ENCODE measurements at regions not wholly inside any gene's neighbourhood (a gene's known extent, or its start where the extent isn't known, plus 50 kb on each side); places are given as distances from the start of the nearest gene placed in this dataset.

DNA sequence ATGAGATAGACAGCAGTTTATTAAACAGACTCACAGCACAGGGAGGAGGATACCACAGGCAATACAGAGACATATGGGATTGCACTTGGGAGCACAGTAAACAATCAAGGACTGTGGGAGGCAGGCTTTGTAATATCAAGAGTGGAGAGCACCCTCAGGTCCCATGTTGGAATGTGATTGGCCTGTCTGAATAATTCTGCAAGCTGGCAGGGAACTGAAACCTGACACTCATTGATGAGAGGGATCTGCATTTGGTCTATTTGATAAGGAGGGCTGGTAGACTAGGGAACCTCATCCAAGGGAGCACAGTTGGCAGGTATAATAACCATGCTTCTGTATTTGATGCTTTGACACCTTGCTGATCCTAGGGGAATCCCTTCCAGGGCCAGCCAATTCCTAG lies 69.9 kb upstream of the PRMT6 start:
- Histone ChIP-seq H3K4me1 (ENCODE audit: control insufficient read depth, insufficient read depth, low read length) (no peaks in the 10 kb centered on the region), H3K4me3 (ENCODE audit: low read depth in 2 of 2, low read length in 2 of 2) (no peak overlapping the region), H3K27me3 (ENCODE audit: control insufficient read depth, insufficient read depth, low read length) (no peaks in the 10 kb centered on the region), H3K36me3 (ENCODE audit: control insufficient read depth, insufficient read depth, low read length) (no peaks in the 10 kb centered on the region), H3K9me3 (ENCODE audit: control insufficient read depth, insufficient read depth, low read depth, low read length) (no peaks in the 10 kb centered on the region), H3K27ac (ENCODE audit: low read length) (no peak overlapping the region)
- no peak for ATAC-seq
- DNase-seq (ENCODE audit: low read depth, low spot score) = no peak
- intact Hi-C loops (cut with micrococcal nuclease; ENCODE audit: unreplicated experiment) (no loop called here), in situ Hi-C loops (cut with HindIII; ENCODE audit: low pct_unique_long_range_greater_than_20kb, low sequenced_read_pairs) (no loop called here)
- POLR2A ChIA-PET = no interaction called here
- CTCF ChIA-PET = no interaction called here
- BruUV-seq (replicated peaks) = no TSS peak
- no peak for TF ChIP-seq POLR2AphosphoS5 (IDR thresholded peaks at IDR 0.05; ENCODE audit: low read depth, low read length)
- TF ChIP-seq SIN3A (IDR thresholded peaks at IDR 0.05; ENCODE audit: borderline replicate concordance, insufficient read depth, low read depth, low read length) = no peak
- TF ChIP-seq, protein P1, sequence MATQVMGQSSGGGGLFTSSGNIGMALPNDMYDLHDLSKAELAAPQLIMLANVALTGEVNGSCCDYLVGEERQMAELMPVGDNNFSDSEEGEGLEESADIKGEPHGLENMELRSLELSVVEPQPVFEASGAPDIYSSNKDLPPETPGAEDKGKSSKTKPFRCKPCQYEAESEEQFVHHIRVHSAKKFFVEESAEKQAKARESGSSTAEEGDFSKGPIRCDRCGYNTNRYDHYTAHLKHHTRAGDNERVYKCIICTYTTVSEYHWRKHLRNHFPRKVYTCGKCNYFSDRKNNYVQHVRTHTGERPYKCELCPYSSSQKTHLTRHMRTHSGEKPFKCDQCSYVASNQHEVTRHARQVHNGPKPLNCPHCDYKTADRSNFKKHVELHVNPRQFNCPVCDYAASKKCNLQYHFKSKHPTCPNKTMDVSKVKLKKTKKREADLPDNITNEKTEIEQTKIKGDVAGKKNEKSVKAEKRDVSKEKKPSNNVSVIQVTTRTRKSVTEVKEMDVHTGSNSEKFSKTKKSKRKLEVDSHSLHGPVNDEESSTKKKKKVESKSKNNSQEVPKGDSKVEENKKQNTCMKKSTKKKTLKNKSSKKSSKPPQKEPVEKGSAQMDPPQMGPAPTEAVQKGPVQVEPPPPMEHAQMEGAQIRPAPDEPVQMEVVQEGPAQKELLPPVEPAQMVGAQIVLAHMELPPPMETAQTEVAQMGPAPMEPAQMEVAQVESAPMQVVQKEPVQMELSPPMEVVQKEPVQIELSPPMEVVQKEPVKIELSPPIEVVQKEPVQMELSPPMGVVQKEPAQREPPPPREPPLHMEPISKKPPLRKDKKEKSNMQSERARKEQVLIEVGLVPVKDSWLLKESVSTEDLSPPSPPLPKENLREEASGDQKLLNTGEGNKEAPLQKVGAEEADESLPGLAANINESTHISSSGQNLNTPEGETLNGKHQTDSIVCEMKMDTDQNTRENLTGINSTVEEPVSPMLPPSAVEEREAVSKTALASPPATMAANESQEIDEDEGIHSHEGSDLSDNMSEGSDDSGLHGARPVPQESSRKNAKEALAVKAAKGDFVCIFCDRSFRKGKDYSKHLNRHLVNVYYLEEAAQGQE (IDR thresholded peaks at IDR 0.05; ENCODE audit: insufficient read depth in 1 of 2, low read depth in 2 of 2, low read length in 1 of 2) = no peak
- TF ChIP-seq TCF7L2 (IDR thresholded peaks at IDR 0.05; ENCODE audit: low read depth, low read length) = no peak
- no peak for TF ChIP-seq CTCF (IDR thresholded peaks at IDR 0.05)

GRCh38 chr1:106995970-106996369 lies 60.5 kb upstream of the PRMT6 start:
- Histone ChIP-seq H3K9me3 (ENCODE audit: control insufficient read depth, insufficient read depth, low read depth, low read length) (no peaks in the 10 kb centered on the region), H3K4me3 (ENCODE audit: low read depth in 2 of 2, low read length in 2 of 2) (no peak overlapping the region), H3K4me1 (ENCODE audit: control insufficient read depth, insufficient read depth, low read length) (no peaks in the 10 kb centered on the region), H3K27ac (ENCODE audit: low read length) (no peak overlapping the region), H3K36me3 (ENCODE audit: control insufficient read depth, insufficient read depth, low read length) (no peaks in the 10 kb centered on the region), H3K27me3 (ENCODE audit: control insufficient read depth, insufficient read depth, low read length) (no peaks in the 10 kb centered on the region)
- intact Hi-C loops (cut with micrococcal nuclease; ENCODE audit: unreplicated experiment) = no loop called here
- no peak for TF ChIP-seq CTCF (IDR thresholded peaks at IDR 0.05)
- TF ChIP-seq, protein P1 (IDR thresholded peaks at IDR 0.05; ENCODE audit: insufficient read depth in 1 of 2, low read depth in 2 of 2, low read length in 1 of 2) = no peak
- in situ Hi-C loops (cut with HindIII; ENCODE audit: low pct_unique_long_range_greater_than_20kb, low sequenced_read_pairs) = no loop called here
- ChIA-PET POLR2A (no interaction called here), CTCF (no interaction called here)
- ATAC-seq = no peak
- DNase-seq (ENCODE audit: low read depth, low spot score) = no peak
- no TSS peak for BruUV-seq (replicated peaks)

Data from Panc1 (cell line).